Activated T-cell treated with anti-CD3 and anti-CD28 coated beads, Interleukin-2, amount 50 U/mL, for 1 hour (primary cell): ENCODE measurements at regions not wholly inside any gene's neighbourhood (a gene's known extent, or its start where the extent isn't known, plus 50 kb on each side); places are given as distances from the start of the nearest gene placed in this dataset.

Experiments
- DNase-seq: peaks from one replicate; pipeline ENCODE4 v3.0.0-alpha.2; 2020

- no peak for DNase-seq
Measured at GRCh38 chr5:71825992-71826391, 106.9 kb downstream of the CARTPT start.

- no peak for DNase-seq
Measured at GRCh38 chr5:71828291-71829040, 109.4 kb downstream of the CARTPT start.

DNA sequence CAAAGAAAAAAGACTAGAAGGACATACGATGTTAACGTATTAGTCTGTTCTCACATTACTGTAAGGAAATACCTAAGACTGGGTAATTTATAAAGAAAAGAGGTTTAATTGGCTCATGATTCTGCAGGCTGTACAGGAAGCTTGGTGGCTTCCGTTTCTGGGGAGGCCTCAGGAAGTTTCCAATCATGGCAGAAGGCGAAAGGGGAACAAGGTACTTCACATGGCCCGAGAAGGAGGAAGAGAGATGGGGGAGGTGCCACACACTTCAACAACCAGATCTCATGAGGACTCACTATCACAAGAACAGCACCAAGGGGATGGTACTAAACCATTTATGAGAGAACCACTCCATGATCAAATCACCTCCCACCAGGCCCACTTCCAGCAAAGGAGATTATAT lies 110.1 kb downstream of the CARTPT start:
- no peak for DNase-seq

DNA sequence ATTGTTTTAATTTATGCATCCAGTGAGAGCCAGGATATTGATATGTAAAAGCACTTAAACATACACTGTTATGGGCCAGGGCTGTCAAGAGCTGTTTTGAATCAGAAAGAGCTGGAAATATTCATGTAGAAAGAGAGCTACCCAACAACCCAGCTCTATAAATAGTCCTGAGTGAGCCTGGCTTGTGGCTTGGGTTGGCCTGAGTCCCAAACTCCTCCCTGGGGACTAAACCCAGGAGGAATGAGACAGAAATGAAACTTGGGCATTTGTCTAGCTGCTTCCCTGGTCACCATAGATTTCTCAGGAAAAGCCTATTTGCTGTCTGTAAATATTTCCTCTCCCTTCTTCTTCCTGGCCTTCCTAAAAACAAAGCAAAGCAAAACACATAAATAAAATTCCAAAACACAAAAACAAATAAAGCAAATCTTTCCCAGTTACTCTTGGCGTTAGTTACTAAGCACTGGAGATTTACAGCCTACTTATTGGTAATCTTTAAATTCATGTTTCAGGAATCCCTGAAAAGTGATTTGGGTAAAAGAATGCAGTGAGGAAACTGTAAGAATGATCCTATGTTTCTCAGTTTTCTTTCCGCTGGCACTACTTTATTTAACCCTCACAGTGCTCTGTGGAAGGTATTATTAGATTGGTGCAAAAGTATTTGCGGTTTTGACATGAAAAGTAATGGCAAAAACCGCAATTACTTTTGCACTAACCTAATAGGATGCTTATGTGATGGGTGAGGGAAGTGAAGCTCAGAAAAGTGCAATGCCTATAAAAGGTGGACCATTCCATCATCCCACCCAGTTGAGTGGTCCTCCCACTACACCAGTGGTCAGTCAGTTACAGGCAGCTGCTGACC lies 111.8 kb downstream of the CARTPT start:
- no peak for DNase-seq

DNA sequence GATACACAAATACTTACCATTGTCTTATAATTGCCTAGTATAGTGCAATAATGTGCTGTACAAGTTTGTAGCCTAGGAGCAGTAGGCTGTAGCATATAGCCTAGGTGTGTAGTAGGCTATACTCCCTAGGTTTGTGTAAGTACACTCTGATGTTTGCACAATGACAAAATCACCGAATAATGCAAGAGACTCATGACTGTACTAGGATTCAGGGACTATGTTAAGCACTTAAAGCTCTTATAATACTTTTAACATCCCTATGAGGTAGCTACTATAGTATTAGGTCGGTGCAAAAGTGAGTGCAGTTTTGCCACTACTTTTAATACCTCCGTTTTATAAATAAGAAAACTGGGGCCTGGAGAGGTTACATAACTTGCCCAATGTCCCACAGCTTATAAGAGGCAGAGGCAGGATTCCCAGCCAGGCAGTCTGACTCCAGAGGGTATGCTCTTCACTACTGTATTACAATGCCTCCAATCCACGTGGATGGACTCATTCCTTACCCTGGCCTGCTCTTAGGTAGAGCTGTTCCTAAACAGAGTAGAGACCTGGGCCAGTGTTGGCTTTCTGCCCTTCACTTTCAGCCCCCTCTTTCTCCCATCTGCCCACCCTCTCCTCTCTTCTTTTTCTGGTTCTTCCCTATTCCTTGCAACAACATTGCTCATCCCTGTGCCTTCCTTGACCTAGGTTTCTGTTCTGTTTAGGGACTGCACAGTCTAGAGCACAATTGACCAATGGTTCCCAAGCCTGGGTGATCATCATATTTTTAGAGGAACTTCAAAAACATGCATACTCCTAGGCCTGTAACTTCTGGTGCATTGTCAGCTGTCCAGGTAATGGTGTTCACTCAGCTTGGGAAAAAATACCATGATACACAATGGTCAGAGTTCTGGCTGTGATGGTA lies 114.0 kb downstream of the CARTPT start:
- DNase-seq, result no peak

GRCh38 chr5:71834601-71835000 lies 115.5 kb downstream of the CARTPT start:
- DNase-seq, result no peak

DNA sequence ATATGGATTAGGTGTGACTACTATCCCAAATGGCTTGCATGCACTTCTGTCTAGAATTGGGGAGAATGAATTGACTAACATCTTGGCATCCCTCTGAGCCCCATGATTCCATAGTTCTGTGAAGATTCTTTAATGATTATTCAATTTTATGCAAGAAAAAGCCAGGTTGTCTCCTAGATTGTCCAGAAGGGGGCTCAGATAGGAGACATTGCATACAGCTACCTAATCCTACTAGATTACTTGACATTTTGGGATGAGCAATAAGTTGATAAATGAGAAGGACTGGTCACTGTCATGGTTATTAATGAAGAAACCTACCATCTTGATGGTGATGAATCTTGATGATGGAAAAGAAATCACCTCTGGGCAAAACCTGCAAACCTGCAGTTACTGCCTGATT lies 117.0 kb downstream of the CARTPT start:
- no peak for DNase-seq

DNA sequence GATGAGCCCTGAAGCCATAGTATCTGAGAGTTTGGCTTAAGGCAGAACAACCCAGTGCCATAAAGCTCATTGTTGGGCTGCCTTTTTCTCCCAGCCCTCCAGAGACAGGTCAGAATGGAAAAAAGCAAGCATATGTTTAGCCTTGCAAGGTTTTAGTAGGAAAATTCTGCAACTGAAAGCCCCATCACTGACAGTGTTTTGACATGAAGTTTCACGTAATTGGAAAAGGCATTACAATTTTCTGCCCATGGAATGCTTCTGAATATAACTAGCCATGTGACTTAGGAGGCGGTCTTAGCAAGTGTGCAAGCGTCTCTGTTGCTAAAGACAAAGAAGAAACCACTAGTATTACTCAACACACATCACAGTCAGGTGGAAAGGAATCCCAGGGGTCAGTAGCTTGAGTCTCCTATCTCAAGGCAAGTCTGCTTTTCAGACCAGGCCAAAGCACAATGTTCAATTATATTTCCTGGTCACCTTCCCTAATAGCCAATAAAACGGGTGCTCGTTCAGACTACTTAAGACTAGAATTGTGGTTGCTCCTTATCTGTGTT lies 117.6 kb downstream of the CARTPT start:
- no peak for DNase-seq

- DNase-seq, result no peak
Measured at GRCh38 chr5:71838286-71838685, 119.2 kb downstream of the CARTPT start.

DNA sequence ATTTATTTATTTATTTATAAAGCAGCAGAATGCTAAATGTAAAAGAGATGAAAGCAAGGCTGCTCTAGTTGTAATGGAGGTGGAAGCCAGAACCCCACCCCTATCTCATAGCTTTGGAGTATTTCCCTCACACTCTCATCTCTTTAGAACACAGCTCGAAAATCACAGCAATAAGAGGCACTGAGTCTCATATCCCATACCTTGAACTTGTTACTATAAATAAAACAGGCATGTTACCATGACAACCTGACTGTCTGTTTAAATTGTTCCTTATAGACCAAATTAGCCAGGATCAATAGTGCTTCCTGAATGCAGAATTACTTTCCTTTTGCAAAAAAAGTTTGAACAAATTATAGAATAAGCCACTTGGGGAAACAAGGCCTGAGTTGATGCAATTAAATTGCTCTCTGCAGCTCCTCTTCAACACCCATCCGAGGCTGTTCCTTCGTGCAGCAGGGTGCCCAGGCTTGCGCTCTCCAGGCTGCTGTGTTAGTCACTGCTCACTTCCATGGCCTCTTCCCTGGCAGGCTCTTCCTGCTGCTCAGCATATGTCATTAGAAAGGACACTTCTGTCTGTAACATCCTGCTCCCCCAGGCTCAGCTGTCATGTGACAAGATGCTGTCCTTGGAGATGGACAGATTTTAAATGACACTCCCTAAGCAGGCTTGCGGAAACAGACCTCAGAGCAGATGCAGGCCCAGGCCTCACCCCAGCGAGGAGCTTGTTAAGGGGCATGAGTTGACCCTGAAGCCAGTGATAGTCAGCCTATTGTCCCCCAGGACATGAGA lies 120.2 kb downstream of the CARTPT start:
- no peak for DNase-seq

GRCh38 chr5:71841107-71841506 lies 122.0 kb downstream of the CARTPT start:
- no peak for DNase-seq

GRCh38 chr5:71843111-71843510 lies 124.0 kb downstream of the CARTPT start:
- no peak for DNase-seq

GRCh38 chr5:71844862-71845261 lies 125.8 kb downstream of the CARTPT start:
- no peak for DNase-seq

DNA sequence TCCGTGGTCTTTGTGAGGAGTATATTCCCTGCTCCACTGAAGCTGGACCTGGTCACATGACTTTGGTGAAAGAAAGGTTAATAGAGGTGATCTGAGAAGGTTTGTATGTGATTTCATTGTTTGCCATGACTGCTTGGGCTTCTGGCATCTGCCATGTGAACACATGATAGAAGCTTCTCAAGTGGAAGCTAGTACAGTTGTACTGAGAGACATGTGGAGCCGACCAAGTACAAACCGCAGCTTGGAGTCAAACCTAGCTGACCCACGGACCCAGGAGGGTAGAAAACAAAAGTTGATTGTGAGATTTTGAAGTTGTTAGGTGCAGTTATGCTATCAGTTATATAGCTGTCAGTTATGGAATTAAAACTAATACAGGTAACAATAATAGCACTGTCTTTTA lies 140.4 kb downstream of the CARTPT start:
- no peak for DNase-seq

DNA sequence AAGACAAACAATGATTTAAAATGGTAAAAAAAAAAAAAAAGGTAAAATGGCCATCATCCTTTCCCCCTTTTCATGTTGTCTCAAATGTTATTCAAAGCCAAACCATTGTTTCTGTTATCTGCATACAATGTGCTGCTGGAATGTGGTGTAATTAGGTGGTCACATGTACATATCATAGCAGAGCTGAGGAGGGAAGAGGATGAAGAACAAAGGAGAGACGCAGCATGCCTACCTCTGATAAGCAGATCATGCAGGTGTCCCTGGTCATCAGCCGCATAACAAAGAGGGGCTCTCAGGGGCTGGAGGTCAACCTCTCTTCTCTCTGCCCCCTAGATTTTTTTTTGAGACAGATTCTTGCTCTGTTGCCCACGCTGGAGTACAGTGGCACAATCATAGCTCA lies 141.0 kb downstream of the CARTPT start:
- no peak for DNase-seq

GRCh38 chr5:71861682-71862081 lies 142.6 kb downstream of the CARTPT start:
- no peak for DNase-seq

- no peak for DNase-seq
Measured at GRCh38 chr5:71862087-71862486, 143.0 kb downstream of the CARTPT start.

- DNase-seq, result no peak
Measured at GRCh38 chr5:71862507-71863060, 143.5 kb downstream of the CARTPT start.

DNA sequence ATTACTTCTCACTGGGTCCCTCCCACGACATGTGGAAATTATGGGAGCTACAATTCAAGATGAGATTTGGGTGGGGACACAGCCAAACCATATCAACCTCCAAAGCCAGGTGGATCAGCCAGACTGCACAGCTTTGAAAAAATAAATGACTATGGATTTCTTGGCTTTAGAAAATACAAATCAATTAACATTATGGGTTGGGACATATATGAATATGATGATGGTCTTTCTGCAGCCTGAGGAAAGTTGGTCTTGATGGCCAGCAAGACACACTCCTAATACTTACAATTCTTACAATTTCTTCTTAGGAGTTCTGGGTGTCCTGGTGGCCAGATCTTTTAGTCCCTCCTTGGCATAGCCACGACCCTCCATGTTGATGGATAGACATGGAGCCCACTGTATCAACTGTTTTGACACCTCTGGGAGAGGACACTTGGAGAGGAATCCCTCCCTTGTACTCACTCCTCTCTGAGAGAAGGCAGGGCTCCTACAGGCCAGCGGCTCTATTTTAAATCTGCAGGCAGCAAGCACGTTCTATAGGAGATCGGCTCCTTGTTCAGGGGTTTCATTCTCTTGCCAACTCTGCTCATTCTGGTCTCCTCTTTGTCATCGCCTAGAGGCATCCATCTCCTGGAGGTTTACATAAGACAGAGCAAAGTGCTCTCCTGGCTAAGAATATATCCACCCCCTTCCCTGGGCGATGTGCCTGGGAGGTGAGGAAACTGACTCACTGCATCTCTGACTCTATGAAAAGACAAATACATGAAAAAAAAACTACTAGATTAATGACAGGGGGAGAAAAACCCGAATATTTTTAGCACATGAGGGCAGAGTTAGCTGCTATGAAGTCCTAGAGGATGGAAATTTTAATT lies 145.9 kb downstream of the CARTPT start:
- DNase-seq, result no peak

DNA sequence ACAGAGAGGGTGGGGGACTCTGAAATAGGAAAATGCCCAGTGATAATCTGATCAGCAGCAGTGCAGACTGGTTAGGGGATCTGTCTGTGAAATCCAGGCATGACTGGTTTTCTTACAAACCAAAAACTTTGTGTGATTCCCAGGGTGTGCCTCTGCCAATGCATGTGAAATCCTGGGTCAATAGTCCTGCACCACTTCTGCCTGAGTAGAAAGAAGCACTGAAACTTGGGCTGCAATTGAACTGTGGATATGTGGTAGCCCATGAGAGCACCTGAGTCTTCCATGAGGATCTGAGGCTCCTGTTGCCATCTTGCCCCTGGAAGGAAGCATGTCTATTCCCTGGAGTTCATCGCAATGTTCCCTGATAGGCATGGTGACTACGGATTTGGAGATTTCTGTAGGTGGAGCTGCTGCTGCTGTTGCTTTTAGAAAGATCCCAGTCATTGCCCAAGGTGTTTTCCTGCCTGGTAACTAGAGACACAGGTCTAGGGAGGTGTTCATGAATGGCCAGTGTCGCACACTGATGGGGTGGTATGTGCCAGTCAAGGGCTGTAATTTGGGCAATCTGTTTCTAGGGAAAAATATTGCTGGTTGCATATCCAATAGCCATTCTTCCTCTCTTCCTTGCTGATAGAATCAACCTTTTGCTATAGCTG lies 146.7 kb downstream of the CARTPT start:
- DNase-seq, result no peak
